ENCODE measurements at regions not wholly inside any gene's neighbourhood (a gene's known extent, or its start where the extent isn't known, plus 50 kb on each side); places are given as distances from the start of the nearest gene placed in this dataset.
A peak's percentile ranks its signal among the peaks of the same experiment; 100 is the strongest.
"Not testable (repeated sequence)": the region's sequence is repeated elsewhere in the genome, so short reads cannot be mapped to it uniquely, and the experiment has no call there.

- no peak for DNase-seq (ENCODE audit: low spot score)
- no peak overlapping the region for H3K27ac Mint-ChIP-seq (ENCODE audit: unreplicated experiment)
- no peak overlapping the region for H3K4me3 Mint-ChIP-seq (ENCODE audit: unreplicated experiment)
- no peaks in the 10 kb centered on the region for H3K9me3 Mint-ChIP-seq (ENCODE audit: low read depth)
- H3K4me1 Mint-ChIP-seq (ENCODE audit: low read depth) = no peaks in the 10 kb centered on the region
- peak; percentile 86 for TF ChIP-seq CTCF (IDR thresholded peaks at IDR 0.05)
- no peaks in the 10 kb centered on the region for H3K27me3 Mint-ChIP-seq (ENCODE audit: low read depth)
- H3K36me3 Mint-ChIP-seq (ENCODE audit: low read depth) = peaks cover 2% of the 10 kb centered on the region
Observed at GRCh38 chr16:27639561-27640276, 89.8 kb downstream of the KATNIP start.

DNA sequence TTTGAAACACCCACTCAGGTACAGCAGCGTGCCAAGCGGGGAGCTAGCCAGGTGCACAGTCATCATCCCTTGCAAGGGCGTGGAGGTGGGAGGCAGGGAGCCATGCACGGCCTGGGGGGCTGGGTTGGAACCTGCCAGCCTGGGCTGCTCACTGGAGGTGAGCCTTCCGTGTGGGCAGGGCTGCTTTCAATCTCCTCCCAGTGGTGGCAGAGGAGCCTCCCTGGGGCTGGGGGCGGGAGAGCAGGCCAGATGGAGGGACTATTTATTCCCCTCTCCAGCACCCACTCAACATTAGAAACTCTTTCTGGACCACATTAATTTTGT, 90.3 kb downstream of the KATNIP start:
- no peak for TF ChIP-seq CTCF (IDR thresholded peaks at IDR 0.05)
- H3K27ac Mint-ChIP-seq (ENCODE audit: unreplicated experiment) = no peak overlapping the region
- H3K36me3 Mint-ChIP-seq (ENCODE audit: low read depth) = peaks cover 2% of the 10 kb centered on the region
- H3K4me1 Mint-ChIP-seq (ENCODE audit: low read depth) = no peaks in the 10 kb centered on the region
- no peaks in the 10 kb centered on the region for H3K27me3 Mint-ChIP-seq (ENCODE audit: low read depth)
- H3K4me3 Mint-ChIP-seq (ENCODE audit: unreplicated experiment) = no peak overlapping the region
- no peak for DNase-seq (ENCODE audit: low spot score)
- no peaks in the 10 kb centered on the region for H3K9me3 Mint-ChIP-seq (ENCODE audit: low read depth)

DNA sequence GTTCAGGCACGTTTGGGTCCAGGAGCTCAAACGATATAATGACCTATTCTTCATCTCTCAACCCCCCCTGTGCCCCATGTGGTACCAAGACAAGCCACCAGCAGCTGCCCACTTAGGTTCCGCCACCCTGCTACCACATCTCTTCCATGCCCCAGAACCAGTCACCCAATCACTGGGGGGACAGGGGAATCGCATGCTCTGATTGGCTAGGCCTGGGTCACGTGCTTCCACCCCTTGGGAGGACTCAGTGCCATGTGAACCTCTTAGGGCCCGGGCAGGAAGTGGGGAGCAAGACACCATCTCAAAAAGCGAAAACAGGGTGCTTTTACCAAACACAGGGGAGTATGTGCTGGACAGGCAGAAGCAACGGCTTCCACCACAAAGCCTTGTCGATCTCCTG, 91.3 kb downstream of the KATNIP start:
- TF ChIP-seq CTCF (IDR thresholded peaks at IDR 0.05) = no peak
- H3K27ac Mint-ChIP-seq (ENCODE audit: unreplicated experiment) = no peak overlapping the region
- peaks cover 2% of the 10 kb centered on the region for H3K36me3 Mint-ChIP-seq (ENCODE audit: low read depth)
- DNase-seq (ENCODE audit: low spot score) = no peak
- H3K4me3 Mint-ChIP-seq (ENCODE audit: unreplicated experiment) = no peak overlapping the region
- no peaks in the 10 kb centered on the region for H3K27me3 Mint-ChIP-seq (ENCODE audit: low read depth)
- H3K4me1 Mint-ChIP-seq (ENCODE audit: low read depth) = no peaks in the 10 kb centered on the region
- H3K9me3 Mint-ChIP-seq (ENCODE audit: low read depth) = no peaks in the 10 kb centered on the region

GRCh38 chr16:27641734-27642415, 91.9 kb downstream of the KATNIP start:
- not testable (repeated sequence) for H3K27ac Mint-ChIP-seq (ENCODE audit: unreplicated experiment); H3K36me3 Mint-ChIP-seq (ENCODE audit: low read depth); DNase-seq (ENCODE audit: low spot score); H3K9me3 Mint-ChIP-seq (ENCODE audit: low read depth); H3K4me1 Mint-ChIP-seq (ENCODE audit: low read depth); H3K27me3 Mint-ChIP-seq (ENCODE audit: low read depth); H3K4me3 Mint-ChIP-seq (ENCODE audit: unreplicated experiment)

DNA sequence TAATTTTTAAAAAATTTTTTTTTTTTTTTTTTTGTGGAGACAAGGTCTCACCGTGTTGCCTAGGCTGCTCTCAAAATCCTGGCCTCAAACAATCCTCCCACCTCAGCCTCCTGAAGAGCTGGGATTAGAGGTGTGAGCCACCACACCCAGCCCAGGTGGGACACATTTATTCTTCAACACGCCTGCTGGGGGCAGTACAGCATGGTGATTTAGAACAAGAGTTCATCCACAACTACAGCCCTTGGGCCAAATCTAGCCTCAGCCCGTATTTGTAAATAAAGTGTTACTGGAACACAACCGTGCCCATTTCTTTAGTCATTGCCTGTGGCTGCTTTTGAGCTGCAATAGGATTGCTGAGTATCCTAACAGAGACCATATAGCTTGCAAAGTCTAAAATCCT, 92.8 kb downstream of the KATNIP start:
- peak; percentile 69 for TF ChIP-seq CTCF (IDR thresholded peaks at IDR 0.05)
- Mint-ChIP-seq H3K4me3 (ENCODE audit: unreplicated experiment) (no peak overlapping the region), H3K9me3 (ENCODE audit: low read depth) (no peaks in the 10 kb centered on the region), H3K4me1 (ENCODE audit: low read depth) (no peaks in the 10 kb centered on the region), H3K27me3 (ENCODE audit: low read depth) (no peaks in the 10 kb centered on the region), H3K36me3 (ENCODE audit: low read depth) (peaks cover 2% of the 10 kb centered on the region), H3K27ac (ENCODE audit: unreplicated experiment) (no peak overlapping the region)
- DNase-seq (ENCODE audit: low spot score) = no peak

GRCh38 chr16:27644165-27644564, 94.2 kb downstream of the KATNIP start:
- no peak for TF ChIP-seq CTCF (IDR thresholded peaks at IDR 0.05)
- no peak for DNase-seq (ENCODE audit: low spot score)
- no peak overlapping the region for H3K27ac Mint-ChIP-seq (ENCODE audit: unreplicated experiment)
- H3K9me3 Mint-ChIP-seq (ENCODE audit: low read depth) = no peaks in the 10 kb centered on the region
- H3K27me3 Mint-ChIP-seq (ENCODE audit: low read depth) = no peaks in the 10 kb centered on the region
- H3K36me3 Mint-ChIP-seq (ENCODE audit: low read depth) = peaks cover 7% of the 10 kb centered on the region
- H3K4me1 Mint-ChIP-seq (ENCODE audit: low read depth) = no peaks in the 10 kb centered on the region
- H3K4me3 Mint-ChIP-seq (ENCODE audit: unreplicated experiment) = no peak overlapping the region
